ENCODE measurements at regions not wholly inside any gene's neighbourhood (a gene's known extent, or its start where the extent isn't known, plus 50 kb on each side); places are given as distances from the start of the nearest gene placed in this dataset.

- Histone ChIP-seq H4K8ac (ENCODE audit: low read depth in 2 of 2, low read length in 2 of 2) (no peak overlapping the region), H4K20me1 (ENCODE audit: insufficient read depth, low read length) (no peaks in the 10 kb centered on the region), H3K18ac (ENCODE audit: low read depth, low read length) (no peak overlapping the region), H2AK5ac (ENCODE audit: low read depth, low read length) (no peak overlapping the region), H2BK15ac (ENCODE audit: low read depth, low read length) (no peak overlapping the region), H3K4ac (ENCODE audit: low read depth, low read length) (no peak overlapping the region), H3K23ac (ENCODE audit: low read depth, low read length) (no peak overlapping the region), H2BK5ac (ENCODE audit: low read depth, low read length, poor library complexity, severe bottlenecking) (no peak overlapping the region), H3K4me2 (ENCODE audit: low read depth, low read length) (no peak overlapping the region), H3K36me3 (ENCODE audit: control insufficient read depth, insufficient read depth, low read length) (no peaks in the 10 kb centered on the region), H4K91ac (ENCODE audit: insufficient read depth, low read depth, low read length) (no peak overlapping the region), H3K14ac (replicated peaks; ENCODE audit: low read depth, low read length) (no peak overlapping the region), H3K9ac (ENCODE audit: low read depth, low read length) (no peak overlapping the region), H3K79me1 (ENCODE audit: low read depth in 1 of 2, low read length in 2 of 2) (no peaks in the 10 kb centered on the region), H3K27ac (ENCODE audit: insufficient read depth, low read length) (no peak overlapping the region), H2BK20ac (ENCODE audit: low read depth, low read length) (no peak overlapping the region), H2AFZ (replicated peaks; ENCODE audit: low read length, poor library complexity) (no peak overlapping the region), H3K4me1 (ENCODE audit: control insufficient read depth, insufficient read depth, low read length) (no peaks in the 10 kb centered on the region), H2BK120ac (ENCODE audit: low read depth, low read length) (no peak overlapping the region), H4K5ac (ENCODE audit: low read depth, low read length) (no peak overlapping the region), H3K4me3 (ENCODE audit: insufficient read depth, low read depth, low read length) (no peak overlapping the region), H3K9me1 (ENCODE audit: insufficient read depth, low read length) (no peaks in the 10 kb centered on the region), H3K27me3 (ENCODE audit: control insufficient read depth, insufficient read depth, low read length) (no peaks in the 10 kb centered on the region), H3K56ac (ENCODE audit: extremely low read depth, insufficient read depth, low read length) (no peak overlapping the region), H2AK9ac (replicated peaks; ENCODE audit: low read depth, low read length, poor library complexity) (no peak overlapping the region), H3K9me3 (ENCODE audit: control insufficient read depth, insufficient read depth, low read length) (no peaks in the 10 kb centered on the region)
- CTCF ChIA-PET, result no interaction called here
- dilution Hi-C loops (cut with HindIII; ENCODE audit: low sequenced_read_pairs, unreplicated experiment) (no loop called here), in situ Hi-C loops (cut with MboI; ENCODE audit: low sequenced_read_pairs) (no loop called here), intact Hi-C loops (cut with micrococcal nuclease) (no loop called here)
- TF ChIP-seq BHLHE40 (IDR thresholded peaks at IDR 0.05; ENCODE audit: low read depth, low read length) (no peak), NFE2L2 (IDR thresholded peaks at IDR 0.05; ENCODE audit: low read depth, low read length) (no peak), MAFK (IDR thresholded peaks at IDR 0.05; ENCODE audit: low read depth, low read length) (no peak), CHD1 (IDR thresholded peaks at IDR 0.05; ENCODE audit: low read depth, low read length) (no peak), CTCF (conservative IDR thresholded peaks at IDR 0.05; ENCODE audit: low read depth, low read length) (no peak), MAZ (IDR thresholded peaks at IDR 0.05; ENCODE audit: borderline replicate concordance, low read depth, low read length) (no peak), SMC3 (IDR thresholded peaks at IDR 0.05; ENCODE audit: low read depth, low read length) (no peak), RAD21 (IDR thresholded peaks at IDR 0.05; ENCODE audit: low read length) (no peak), CEBPB (IDR thresholded peaks at IDR 0.05; ENCODE audit: low read depth, low read length) (no peak)
- 20% methylated on average over 1 of the region's 4 CpGs; no CpG with 5 or more reads in 1 of the 2 experiments for WGBS, 2 experiments (ENCODE audit: extremely low coverage in 2 of 2, insufficient read length in 1 of 2)
- POLR2A ChIA-PET (ENCODE audit: unreplicated experiment), result no interaction called here
- no TSS peak for BruUV-seq (replicated peaks)
- ATAC-seq (ENCODE audit: low read depth) (no peak), DNase-seq (no peak)
Measured at GRCh38 chr15:96693990-96694517, 363.6 kb downstream of the NR2F2 start.

Data from IMR-90 (cell line).